ENCODE measurements at regions not wholly inside any gene's neighbourhood (a gene's known extent, or its start where the extent isn't known, plus 50 kb on each side); places are given as distances from the start of the nearest gene placed in this dataset.

DNA sequence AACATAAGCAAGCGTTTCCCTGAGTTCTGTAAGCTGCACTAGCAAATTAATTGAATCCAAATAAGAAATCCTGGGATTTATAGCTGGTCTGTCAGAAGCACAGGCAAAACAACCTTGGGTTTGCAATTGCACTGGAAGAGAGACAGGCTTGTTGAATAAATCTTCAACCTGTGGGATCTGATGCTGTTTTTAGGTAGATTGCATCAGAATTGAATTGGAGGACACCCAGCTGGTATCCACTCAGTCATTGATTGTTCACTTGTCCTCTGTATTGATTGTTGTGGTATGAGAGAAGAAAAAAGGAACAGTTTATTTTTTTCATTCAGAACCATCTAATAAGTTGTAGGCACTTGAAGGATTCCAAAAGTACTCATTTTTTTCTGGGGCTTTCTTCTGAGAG, 497.4 kb downstream of the SIPA1L2 start:
- intact Hi-C loops (cut with DNase I), result no loop called here
- WGBS, 2 donors, result 86 to 96% methylated on average over 1 of the region's 1 CpG
- no peaks in the 10 kb centered on the region for H3K4me1 ChIP-seq
- TF ChIP-seq, protein P1, sequence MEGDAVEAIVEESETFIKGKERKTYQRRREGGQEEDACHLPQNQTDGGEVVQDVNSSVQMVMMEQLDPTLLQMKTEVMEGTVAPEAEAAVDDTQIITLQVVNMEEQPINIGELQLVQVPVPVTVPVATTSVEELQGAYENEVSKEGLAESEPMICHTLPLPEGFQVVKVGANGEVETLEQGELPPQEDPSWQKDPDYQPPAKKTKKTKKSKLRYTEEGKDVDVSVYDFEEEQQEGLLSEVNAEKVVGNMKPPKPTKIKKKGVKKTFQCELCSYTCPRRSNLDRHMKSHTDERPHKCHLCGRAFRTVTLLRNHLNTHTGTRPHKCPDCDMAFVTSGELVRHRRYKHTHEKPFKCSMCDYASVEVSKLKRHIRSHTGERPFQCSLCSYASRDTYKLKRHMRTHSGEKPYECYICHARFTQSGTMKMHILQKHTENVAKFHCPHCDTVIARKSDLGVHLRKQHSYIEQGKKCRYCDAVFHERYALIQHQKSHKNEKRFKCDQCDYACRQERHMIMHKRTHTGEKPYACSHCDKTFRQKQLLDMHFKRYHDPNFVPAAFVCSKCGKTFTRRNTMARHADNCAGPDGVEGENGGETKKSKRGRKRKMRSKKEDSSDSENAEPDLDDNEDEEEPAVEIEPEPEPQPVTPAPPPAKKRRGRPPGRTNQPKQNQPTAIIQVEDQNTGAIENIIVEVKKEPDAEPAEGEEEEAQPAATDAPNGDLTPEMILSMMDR (IDR thresholded peaks at IDR 0.05), result no peak
- no peak for TF ChIP-seq POLR2A (IDR thresholded peaks at IDR 0.05)
- H3K4me3 ChIP-seq (replicated peaks in 1 of 3), result no peak overlapping the region
- no peak overlapping the region for H3K27ac ChIP-seq
- no peaks in the 10 kb centered on the region for H3K9me3 ChIP-seq
- no peaks in the 10 kb centered on the region for H3K36me3 ChIP-seq
- DNase-seq, result no peak
- no peaks in the 10 kb centered on the region for H3K27me3 ChIP-seq

DNA sequence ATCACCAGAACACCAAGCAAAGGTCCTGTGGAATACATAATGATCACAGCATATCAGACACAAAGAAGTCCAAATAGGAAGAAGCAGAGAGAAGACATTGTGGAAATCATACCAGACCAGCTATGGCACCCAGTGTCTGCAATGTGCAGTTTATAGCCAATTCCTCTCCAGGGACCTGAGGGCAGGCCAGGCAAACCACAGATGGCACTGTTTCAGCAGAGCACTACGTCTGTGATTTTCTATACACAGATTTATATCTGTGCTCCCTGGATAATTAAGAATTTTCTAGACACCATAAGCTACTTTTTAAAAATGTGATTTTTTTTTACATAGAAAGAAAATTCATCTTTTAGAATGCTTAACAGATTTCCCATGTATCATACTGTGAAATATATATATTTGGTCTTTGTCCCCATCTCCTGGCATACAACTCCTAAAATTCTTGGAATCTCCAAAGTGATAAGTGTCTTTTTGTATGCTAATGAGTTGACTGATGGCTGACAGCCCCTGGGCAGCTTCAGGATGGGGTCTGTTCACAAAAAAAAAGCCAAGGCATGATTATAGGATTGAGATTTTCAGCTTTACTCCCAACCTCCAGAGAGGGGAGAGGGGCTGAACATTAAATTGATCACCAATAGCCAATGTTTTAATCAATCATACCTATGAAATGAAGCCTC, 498.1 kb downstream of the SIPA1L2 start:
- DNase-seq, result no peak
- TF ChIP-seq POLR2A (IDR thresholded peaks at IDR 0.05), result no peak
- TF ChIP-seq, protein P1 (IDR thresholded peaks at IDR 0.05), result no peak
- WGBS, 2 donors, result 87 to 88% methylated on average over 1 of the region's 1 CpG
- Histone ChIP-seq H3K27ac (no peak overlapping the region), H3K9me3 (no peaks in the 10 kb centered on the region), H3K4me1 (no peaks in the 10 kb centered on the region), H3K36me3 (no peaks in the 10 kb centered on the region), H3K27me3 (no peaks in the 10 kb centered on the region), H3K4me3 (replicated peaks in 1 of 3) (no peak overlapping the region)
- intact Hi-C loops (cut with DNase I), result no loop called here

DNA sequence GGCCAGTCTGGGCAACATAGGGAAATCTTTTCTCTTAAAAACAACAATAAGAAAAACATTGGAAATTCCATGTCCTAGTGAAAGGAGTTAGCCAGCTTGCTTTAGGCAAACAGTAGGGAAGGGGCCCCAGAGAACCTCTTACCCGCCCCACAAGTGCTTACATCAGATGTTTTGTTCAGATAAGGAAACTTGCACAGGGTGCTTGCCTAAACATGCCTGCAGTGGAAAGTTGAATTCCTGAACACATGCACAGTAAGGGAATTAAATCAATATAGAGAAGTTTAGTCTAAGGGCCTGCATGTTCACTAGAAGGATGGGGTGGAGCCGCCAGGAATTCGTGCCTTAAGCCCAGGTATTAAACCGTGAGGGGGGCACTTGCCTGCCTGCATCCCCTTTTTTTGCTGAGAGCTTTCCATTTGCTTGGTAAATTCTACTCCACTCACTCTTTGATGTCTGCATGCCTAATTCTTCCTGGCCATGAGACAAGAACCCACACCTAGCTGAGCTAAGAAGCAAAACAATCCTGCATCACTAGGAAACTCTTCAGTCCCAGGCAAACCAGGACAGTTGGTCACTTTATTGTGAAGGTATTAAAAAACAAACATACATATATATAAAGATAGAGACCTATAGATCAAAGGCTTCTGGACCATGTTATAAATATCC, 499.0 kb downstream of the SIPA1L2 start:
- no peak overlapping the region for H3K27ac ChIP-seq
- WGBS, 2 donors, result 73 to 78% methylated on average over 4 of the region's 4 CpGs
- no peak overlapping the region for H3K4me3 ChIP-seq (replicated peaks in 1 of 3)
- no peaks in the 10 kb centered on the region for H3K9me3 ChIP-seq
- no peaks in the 10 kb centered on the region for H3K36me3 ChIP-seq
- DNase-seq, result no peak
- no peaks in the 10 kb centered on the region for H3K27me3 ChIP-seq
- intact Hi-C loops (cut with DNase I), result no loop called here
- H3K4me1 ChIP-seq, result no peaks in the 10 kb centered on the region
- TF ChIP-seq POLR2A (IDR thresholded peaks at IDR 0.05), result no peak
- TF ChIP-seq, protein P1 (IDR thresholded peaks at IDR 0.05), result no peak

DNA sequence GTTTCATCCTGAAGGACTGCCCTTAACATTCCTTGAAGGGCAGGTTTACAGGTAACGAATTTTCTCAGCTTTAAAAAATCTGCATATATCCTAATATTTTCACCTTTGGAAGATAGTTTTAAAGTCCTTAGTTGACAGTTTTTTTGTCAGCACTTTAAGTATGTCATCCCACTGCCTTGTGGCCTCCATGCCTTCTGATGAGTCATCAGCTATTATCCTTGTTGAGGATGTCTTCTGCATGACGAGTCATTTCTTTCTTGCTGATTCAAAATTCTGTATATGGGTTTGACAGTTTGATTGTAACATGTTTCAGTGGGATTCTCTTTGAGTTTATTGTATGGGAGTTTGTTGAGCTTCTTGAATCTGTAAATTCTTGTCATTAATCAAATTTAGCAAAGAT, 500.6 kb downstream of the DISC1 start:
- Histone ChIP-seq H3K36me3 (no peaks in the 10 kb centered on the region), H3K27ac (no peak overlapping the region), H3K9me3 (no peaks in the 10 kb centered on the region), H3K4me1 (no peaks in the 10 kb centered on the region), H3K4me3 (replicated peaks in 1 of 3) (no peak overlapping the region), H3K27me3 (no peaks in the 10 kb centered on the region)
- TF ChIP-seq, protein P1 (IDR thresholded peaks at IDR 0.05), result no peak
- no peak for TF ChIP-seq POLR2A (IDR thresholded peaks at IDR 0.05)
- WGBS, 2 donors, result 88 to 90% methylated on average over 2 of the region's 2 CpGs
- intact Hi-C loops (cut with DNase I), result no loop called here
- DNase-seq, result no peak
